HepG2 (cell line): ENCODE measurements at regions not wholly inside any gene's neighbourhood (a gene's known extent, or its start where the extent isn't known, plus 50 kb on each side); places are given as distances from the start of the nearest gene placed in this dataset.

Experiments used
- ATAC-seq: fragments of 200-7000 bp; cut with Tn5 transposase; 3 replicates; pipeline ENCODE4 v1.9.1; 2020; ENCODE audit warnings: mild to moderate bottlenecking, moderate library complexity
- BruUV-seq: library from RNA; stranded (reverse); fragments of 400-500 nt; replicated peaks from 2 replicates; lab custom pipeline; 2021; lab: Mats Ljungman, UMichigan
- CTCF ChIA-PET: fragments of 300-600 bp; formaldehyde crosslinking; extraction: SDS; loops from one replicate; lab custom pipeline; 2021; ENCODE audit warnings: low total read pairs, inconsistent platforms, low intra/inter-chr PET ratio; lab: Yijun Ruan, JAX
- POLR2A ChIA-PET: fragments of 350-600 bp; sonication (Branson Sonifier 250); formaldehyde crosslinking; loops from one replicate; lab custom pipeline; 2020; ENCODE audit warnings: antibody characterized with exemption, inconsistent platforms; lab: Yijun Ruan, JAX
- DNase-seq: peaks from one replicate; pipeline ENCODE4 v3.0.0-alpha.2; 2015; ENCODE audit warnings: low spot score
- FAIRE-seq: peaks from 3 replicates; lab custom pipeline; 2011; peaks lifted over from hg19 to GRCh38; lab: Jason Lieb, UNC
- H2AFZ ChIP-seq: one replicate; pipeline ENCODE4 v1.6.1; 2011; ENCODE audit warnings: low read length, inconsistent platforms
- H3K27ac ChIP-seq: fragments of 300-600 bp; 3 replicates; pipeline ENCODE4 v1.8.0; 2011; ENCODE audit warnings: mixed run types, mild to moderate bottlenecking, mixed read lengths, low read length, inconsistent platforms; ENCODE audit not compliant: insufficient read depth; ENCODE audit errors: extremely low read length
- H3K27me3 ChIP-seq, 2 experiments: fragments of 200-600 bp in 1 of 2; 2 replicates in 1 of 2; 3 replicates in 1 of 2; pipeline versions ENCODE4 v1.6.0 to v1.8.0; 2011; ENCODE audit warnings: low read length in 2 of 2, mild to moderate bottlenecking in 2 of 2, moderate library complexity in 2 of 2, inconsistent platforms in 1 of 2; ENCODE audit not compliant: insufficient read depth in 2 of 2, control insufficient read depth in 1 of 2
- H3K36me3 ChIP-seq, 2 experiments: fragments of 200-600 bp in 1 of 2; replicated peaks in 1 of 2; 2 replicates in 1 of 2; 3 replicates in 1 of 2; pipeline versions ENCODE4 v1.5.1 to v1.8.0; 2011; ENCODE audit warnings: low read length in 2 of 2, inconsistent platforms in 1 of 2; ENCODE audit not compliant: insufficient read depth in 2 of 2, control insufficient read depth in 1 of 2
- H3K4me1 ChIP-seq: 2 replicates; pipeline ENCODE4 v1.5.1; 2012; ENCODE audit warnings: low read length, inconsistent platforms; ENCODE audit not compliant: insufficient read depth
- H3K4me2 ChIP-seq: 2 replicates; pipeline ENCODE4 v1.6.0; 2011; ENCODE audit warnings: low read depth, low read length, inconsistent platforms
- H3K4me3 ChIP-seq, 3 experiments: fragments of 200-600 bp in 1 of 3; sonication (generic), shearing (Covaris generic) in 1 of 3; replicated peaks in 1 of 3; 2 replicates each; pipeline ENCODE4 v1.5.1; 2011 to 2016; ENCODE audit warnings: low read length in 3 of 3, inconsistent platforms in 2 of 3, low read depth in 2 of 3, mild to moderate bottlenecking in 2 of 3, control low read depth in 1 of 3, mixed read lengths in 1 of 3; ENCODE audit not compliant: insufficient read depth in 1 of 3
- H3K79me2 ChIP-seq: one replicate; pipeline ENCODE4 v1.6.1; 2011; ENCODE audit warnings: low read length, inconsistent platforms; ENCODE audit not compliant: insufficient read depth
- H3K9ac ChIP-seq: 2 replicates; pipeline ENCODE4 v1.6.0; 2011; ENCODE audit warnings: mild to moderate bottlenecking, low read depth, low read length, inconsistent platforms; ENCODE audit not compliant: insufficient read depth
- H3K9me3 ChIP-seq: 2 replicates; pipeline ENCODE4 v1.5.1; 2012; ENCODE audit warnings: mild to moderate bottlenecking, low read length
- H4K20me1 ChIP-seq: 2 replicates; pipeline ENCODE4 v1.6.0; 2011; ENCODE audit warnings: inconsistent platforms, mild to moderate bottlenecking, low read length, moderate library complexity; ENCODE audit not compliant: insufficient read depth
- ATF6 ChIP-seq: sonication (generic); formaldehyde crosslinking; conservative IDR thresholded peaks from 2 replicates; pipeline ENCODE4 v1.4.0; 2020; ENCODE audit warnings: missing genetic modification reagents
- E2F2 ChIP-seq: sonication (generic); formaldehyde crosslinking; IDR thresholded peaks from 2 replicates; pipeline ENCODE4 v1.4.0; 2020; ENCODE audit warnings: missing genetic modification reagents, borderline replicate concordance
- GATAD2A ChIP-seq: IDR thresholded peaks from 2 replicates; pipeline ENCODE4 v1.6.1; 2016
- HMGA1 ChIP-seq: sonication (generic); formaldehyde crosslinking; conservative IDR thresholded peaks from 2 replicates; pipeline ENCODE4 v1.4.0; 2020; ENCODE audit warnings: missing genetic modification reagents
- PHF21A ChIP-seq: sonication (generic); formaldehyde crosslinking; IDR thresholded peaks from 2 replicates; pipeline ENCODE4 v1.5.0; 2020; ENCODE audit warnings: mild to moderate bottlenecking, missing genetic modification reagents
- RCOR2 ChIP-seq: IDR thresholded peaks from 2 replicates; pipeline ENCODE4 v1.6.1; 2016; ENCODE audit warnings: missing biosample characterization, missing genetic modification reagents
- REPIN1 ChIP-seq: sonication (generic); formaldehyde crosslinking; IDR thresholded peaks from 2 replicates; pipeline ENCODE4 v1.8.0; 2022; ENCODE audit warnings: missing genetic modification reagents, low read depth, mild to moderate bottlenecking, borderline replicate concordance
- SRY ChIP-seq: sonication (generic); formaldehyde crosslinking; IDR thresholded peaks from 2 replicates; pipeline ENCODE4 v1.8.0; 2022; ENCODE audit warnings: mild to moderate bottlenecking, missing genetic modification reagents
- THRA ChIP-seq: sonication (generic); formaldehyde crosslinking; IDR thresholded peaks from 2 replicates; pipeline ENCODE4 v1.4.0; 2020; ENCODE audit warnings: missing genetic modification reagents, borderline replicate concordance
- ZBTB34 ChIP-seq: sonication (generic); formaldehyde crosslinking; IDR thresholded peaks from 2 replicates; pipeline ENCODE4 v1.8.0; 2022; ENCODE audit warnings: mild to moderate bottlenecking, missing genetic modification reagents
- ZNF24 ChIP-seq: fragments of 450-650 bp; IDR thresholded peaks from 2 replicates; pipeline ENCODE4 v1.6.1; 2017; ENCODE audit warnings: antibody characterized with exemption, mild to moderate bottlenecking
- ZNF260 ChIP-seq: sonication (generic); formaldehyde crosslinking; IDR thresholded peaks from 2 replicates; pipeline ENCODE4 v1.4.0; 2020; ENCODE audit warnings: missing genetic modification reagents, low read depth, mild to moderate bottlenecking, borderline replicate concordance
- ZNF616 ChIP-seq: sonication (generic); formaldehyde crosslinking; IDR thresholded peaks from 2 replicates; pipeline ENCODE4 v1.5.0; 2020; ENCODE audit warnings: low read depth, mild to moderate bottlenecking, missing genetic modification reagents
- ZNF7 ChIP-seq: IDR thresholded peaks from 2 replicates; pipeline ENCODE4 v1.6.1; 2016; ENCODE audit warnings: missing biosample characterization, missing genetic modification reagents
- WGBS: methylation state at CpG from one replicate; pipeline ENCODE4 v1.1.6; 2017; ENCODE audit warnings: low lambda C conversion rate; 5-methylcytosine and 5-hydroxymethylcytosine counted together
- in situ Hi-C: cut with HindIII; loops from 2 replicates; pipeline ENCODE4 v1.10.0; 2017; ENCODE audit warnings: low pct_unique_long_range_greater_than_20kb; ENCODE audit not compliant: extremely low pct_ligation_motif_present
- intact Hi-C: fragments of 100-400 bp; cut with micrococcal nuclease; formaldehyde crosslinking; loops from one replicate; pipeline ENCODE4 v1.10.0; 2022; ENCODE audit not compliant: unreplicated experiment

GRCh38 chr20:23229989-23230388, 120.6 kb upstream of the NXT1 start (continued):
- TF ChIP-seq ZNF260 (CRISPR knock-in tag) = no peak
- TF ChIP-seq ZNF7 (CRISPR knock-in tag) = no peak
- no peak for TF ChIP-seq THRA (CRISPR knock-in tag)
- no peak for TF ChIP-seq ATF6 (CRISPR knock-in tag)
- TF ChIP-seq ZNF24 = no peak
- no peak for TF ChIP-seq REPIN1
- TF ChIP-seq E2F2 (CRISPR knock-in tag) = no peak

- 33% methylated on average over 3 of the region's 3 CpGs for WGBS
- ChIA-PET POLR2A (no interaction called here), CTCF (no interaction called here)
- FAIRE-seq = no peak
- ATAC-seq = no peak
- no peaks in the 10 kb centered on the region for H3K36me3 ChIP-seq
- intact Hi-C loops (no loop called here), in situ Hi-C loops (no loop called here)
- BruUV-seq = no TSS peak
- H4K20me1 ChIP-seq = no peaks in the 10 kb centered on the region
- no peak for DNase-seq
- H3K27me3 ChIP-seq = no peaks in the 10 kb centered on the region
- no peak overlapping the region for H3K9ac ChIP-seq
- TF ChIP-seq SRY (CRISPR knock-in tag) (no peak), GATAD2A (CRISPR knock-in tag) (no peak), ZNF616 (CRISPR knock-in tag) (no peak), PHF21A (no peak), ZBTB34 (CRISPR knock-in tag) (no peak), HMGA1 (CRISPR knock-in tag) (no peak), RCOR2 (CRISPR knock-in tag) (no peak)
- no peak overlapping the region for H3K27ac ChIP-seq
- H3K4me2 ChIP-seq = no peak overlapping the region
- H3K4me1 ChIP-seq = peaks cover 33% of the 10 kb centered on the region
- no peak overlapping the region for H3K4me3 ChIP-seq
- H2AFZ ChIP-seq = no peak overlapping the region
- H3K79me2 ChIP-seq = no peaks in the 10 kb centered on the region
- H3K9me3 ChIP-seq = peaks cover 10% of the 10 kb centered on the region; the same call in 1 of the 2 replicates
These were observed 121.7 kb upstream of the NXT1 start for GRCh38 chr20:23228912-23229311.
